ENCODE measurements at regions not wholly inside any gene's neighbourhood (a gene's known extent, or its start where the extent isn't known, plus 50 kb on each side); places are given as distances from the start of the nearest gene placed in this dataset.

- H3K9me3 ChIP-seq (ENCODE audit: control insufficient read depth in 4 of 4, low read length in 3 of 4), result no peaks in the 10 kb centered on the region
- no peak for DNase-seq (ENCODE audit: low spot score)
- no peaks in the 10 kb centered on the region for H3K4me1 ChIP-seq (ENCODE audit: control insufficient read depth in 4 of 4, insufficient read depth in 4 of 4, low read length in 3 of 4)
- no peak overlapping the region for H3K4me3 ChIP-seq (ENCODE audit: low read depth in 1 of 3, low read length in 3 of 3)
- H3K9ac ChIP-seq (ENCODE audit: low read depth in 1 of 2, low read length in 2 of 2), result no peak overlapping the region
- no peaks in the 10 kb centered on the region for H3K27me3 ChIP-seq (ENCODE audit: control insufficient read depth in 4 of 4, insufficient read depth in 4 of 4, low read length in 3 of 4)
- no peak overlapping the region for H3K27ac ChIP-seq (ENCODE audit: low read depth in 1 of 2, low read length in 2 of 2)
- H3K36me3 ChIP-seq (ENCODE audit: control insufficient read depth in 4 of 4, insufficient read depth in 3 of 4, low read depth in 1 of 4, low read length in 3 of 4), result no peaks in the 10 kb centered on the region
- TF ChIP-seq HNF4A (conservative IDR thresholded peaks at IDR 0.05) (no peak), YY1 (IDR thresholded peaks at IDR 0.05) (no peak), FOXA2 (IDR thresholded peaks at IDR 0.05) (no peak), ATF3 (IDR thresholded peaks at IDR 0.05) (no peak)
Measured at GRCh38 chr13:59588717-59589067, 575.0 kb downstream of the DIAPH3 start.

- Histone ChIP-seq H3K9me3 (ENCODE audit: control insufficient read depth in 4 of 4, low read length in 3 of 4) (peaks cover 0 to 3% (median 0%) of the 10 kb centered on the region in 4 donors), H3K36me3 (ENCODE audit: control insufficient read depth in 4 of 4, insufficient read depth in 3 of 4, low read depth in 1 of 4, low read length in 3 of 4) (no peaks in the 10 kb centered on the region), H3K4me3 (ENCODE audit: low read depth in 1 of 3, low read length in 3 of 3) (no peak overlapping the region), H3K27ac (ENCODE audit: low read depth in 1 of 2, low read length in 2 of 2) (no peak overlapping the region), H3K27me3 (ENCODE audit: control insufficient read depth in 4 of 4, insufficient read depth in 4 of 4, low read length in 3 of 4) (no peaks in the 10 kb centered on the region), H3K4me1 (ENCODE audit: control insufficient read depth in 4 of 4, insufficient read depth in 4 of 4, low read length in 3 of 4) (no peaks in the 10 kb centered on the region), H3K9ac (ENCODE audit: low read depth in 1 of 2, low read length in 2 of 2) (no peak overlapping the region)
- TF ChIP-seq MAX (IDR thresholded peaks at IDR 0.05), result no peak
- TF ChIP-seq YY1 (IDR thresholded peaks at IDR 0.05), result no peak
- no peak for TF ChIP-seq REST (IDR thresholded peaks at IDR 0.05)
- TF ChIP-seq HNF4G (IDR thresholded peaks at IDR 0.05), result no peak
- no peak for TF ChIP-seq EGR1 (IDR thresholded peaks at IDR 0.05; ENCODE audit: low read depth in 2 of 2)
- TF ChIP-seq HNF4A (conservative IDR thresholded peaks at IDR 0.05), result no peak
- no peak for DNase-seq (ENCODE audit: low spot score)
Measured at GRCh38 chr13:59601993-59602392, 561.7 kb downstream of the DIAPH3 start.

- H3K36me3 ChIP-seq (ENCODE audit: control insufficient read depth in 4 of 4, insufficient read depth in 3 of 4, low read depth in 1 of 4, low read length in 3 of 4), result no peaks in the 10 kb centered on the region
- no peak overlapping the region for H3K4me3 ChIP-seq (ENCODE audit: low read depth in 1 of 3, low read length in 3 of 3)
- TF ChIP-seq MAX (IDR thresholded peaks at IDR 0.05) (no peak), SP1 (IDR thresholded peaks at IDR 0.05) (no peak), RAD21 (IDR thresholded peaks at IDR 0.05) (no peak), YY1 (IDR thresholded peaks at IDR 0.05) (no peak), JUND (IDR thresholded peaks at IDR 0.05) (no peak), CTCF (IDR thresholded peaks at IDR 0.05; ENCODE audit: low read depth, low read length, missing input control) (no peak), ATF3 (IDR thresholded peaks at IDR 0.05) (no peak), FOXA1 (IDR thresholded peaks at IDR 0.05) (no peak)
- H3K4me1 ChIP-seq (ENCODE audit: control insufficient read depth in 4 of 4, insufficient read depth in 4 of 4, low read length in 3 of 4), result no peaks in the 10 kb centered on the region
- no peak for DNase-seq (ENCODE audit: low spot score)
- no peaks in the 10 kb centered on the region for H3K27me3 ChIP-seq (ENCODE audit: control insufficient read depth in 4 of 4, insufficient read depth in 4 of 4, low read length in 3 of 4)
- no peak overlapping the region for H3K27ac ChIP-seq (ENCODE audit: low read depth in 1 of 2, low read length in 2 of 2)
- 85% methylated on average over 2 of the region's 2 CpGs for WGBS
- H3K9ac ChIP-seq (ENCODE audit: low read depth in 1 of 2, low read length in 2 of 2), result no peak overlapping the region
- H3K9me3 ChIP-seq (ENCODE audit: control insufficient read depth in 4 of 4, low read length in 3 of 4), result no peaks in the 10 kb centered on the region
Measured at GRCh38 chr13:59603646-59604045, 560.1 kb downstream of the DIAPH3 start.
